Calu3 (cell line): ENCODE measurements at regions not wholly inside any gene's neighbourhood (a gene's known extent, or its start where the extent isn't known, plus 50 kb on each side); places are given as distances from the start of the nearest gene placed in this dataset.

Source experiments
- BruUV-seq: library from RNA; stranded (reverse); fragments of 400-500 nt; replicated peaks from 2 replicates; lab custom pipeline; 2021; lab: Mats Ljungman, UMichigan
- CTCF ChIA-PET: fragments of 300-600 bp; sonication (Branson Sonifier 250); formaldehyde crosslinking; loops from one replicate; lab custom pipeline; 2022; ENCODE audit warnings: antibody characterized with exemption; lab: Charles Lee
- DNase-seq: peaks from one replicate; pipeline ENCODE4 v3.0.0; 2022
- H3K27ac Mint-ChIP-seq: one replicate; pipeline ENCODE4 v1.8.0; 2022; ENCODE audit warnings: mixed read lengths; ENCODE audit not compliant: unreplicated experiment
- H3K27me3 Mint-ChIP-seq: one replicate; pipeline ENCODE4 v1.8.0; 2022; ENCODE audit warnings: mixed read lengths; ENCODE audit not compliant: unreplicated experiment
- H3K36me3 Mint-ChIP-seq: one replicate; pipeline ENCODE4 v1.8.0; 2022; ENCODE audit warnings: mild to moderate bottlenecking, moderate library complexity, mixed read lengths; ENCODE audit not compliant: insufficient read depth, unreplicated experiment
- H3K4me1 Mint-ChIP-seq: one replicate; pipeline ENCODE4 v1.8.0; 2022; ENCODE audit warnings: mild to moderate bottlenecking, low read depth, mixed read lengths; ENCODE audit not compliant: unreplicated experiment
- H3K4me3 Mint-ChIP-seq: one replicate; pipeline ENCODE4 v1.8.0; 2022; ENCODE audit warnings: mild to moderate bottlenecking, low read depth, moderate library complexity, mixed read lengths; ENCODE audit not compliant: unreplicated experiment
- H3K9me3 Mint-ChIP-seq: one replicate; pipeline ENCODE4 v1.8.0; 2022; ENCODE audit warnings: low read depth, mixed read lengths; ENCODE audit not compliant: unreplicated experiment
- CTCF ChIP-seq: fragments of 200-600 bp; IDR thresholded peaks from one replicate; pipeline ENCODE4 v1.8.0; 2022; ENCODE audit warnings: antibody characterized with exemption; ENCODE audit not compliant: unreplicated experiment
- intact Hi-C: fragments of 100-400 bp; cut with micrococcal nuclease; formaldehyde crosslinking; loops from one replicate; pipeline ENCODE4 v1.10.0; 2022; ENCODE audit not compliant: unreplicated experiment

- H3K27ac Mint-ChIP-seq = no peak overlapping the region
- CTCF ChIA-PET = no interaction called here
- intact Hi-C loops = no loop called here
- no peak for TF ChIP-seq CTCF
- no peaks in the 10 kb centered on the region for H3K9me3 Mint-ChIP-seq
- no peaks in the 10 kb centered on the region for H3K4me1 Mint-ChIP-seq
- DNase-seq = no peak
- BruUV-seq = no TSS peak
- H3K27me3 Mint-ChIP-seq = no peaks in the 10 kb centered on the region
- H3K36me3 Mint-ChIP-seq = no peaks in the 10 kb centered on the region
- no peak overlapping the region for H3K4me3 Mint-ChIP-seq
Measured at GRCh38 chr4:64712590-64712989, 303.3 kb upstream of the TECRL start.

- intact Hi-C loops = no loop called here
- H3K9me3 Mint-ChIP-seq = no peaks in the 10 kb centered on the region
- no peak overlapping the region for H3K27ac Mint-ChIP-seq
- CTCF ChIA-PET = no interaction called here
- no peak overlapping the region for H3K4me3 Mint-ChIP-seq
- TF ChIP-seq CTCF = no peak
- no peak for DNase-seq
- no peaks in the 10 kb centered on the region for H3K36me3 Mint-ChIP-seq
- H3K27me3 Mint-ChIP-seq = no peaks in the 10 kb centered on the region
- no TSS peak for BruUV-seq
- H3K4me1 Mint-ChIP-seq = no peaks in the 10 kb centered on the region
Measured at GRCh38 chr4:64705989-64706388, 296.7 kb upstream of the TECRL start.

GRCh38 chr4:64698171-64698570 lies 288.9 kb upstream of the TECRL start:
- Mint-ChIP-seq H3K36me3 (no peaks in the 10 kb centered on the region), H3K27ac (no peak overlapping the region), H3K27me3 (no peaks in the 10 kb centered on the region), H3K9me3 (peaks cover 4% of the 10 kb centered on the region), H3K4me1 (no peaks in the 10 kb centered on the region), H3K4me3 (no peak overlapping the region)
- intact Hi-C loops = no loop called here
- TF ChIP-seq CTCF = no peak
- BruUV-seq = no TSS peak
- no peak for DNase-seq
- CTCF ChIA-PET = no interaction called here

- Mint-ChIP-seq H3K36me3 (no peaks in the 10 kb centered on the region), H3K27ac (no peak overlapping the region), H3K4me1 (no peaks in the 10 kb centered on the region), H3K9me3 (no peaks in the 10 kb centered on the region), H3K27me3 (no peaks in the 10 kb centered on the region), H3K4me3 (no peak overlapping the region)
- intact Hi-C loops = no loop called here
- no peak for DNase-seq
- TF ChIP-seq CTCF = no peak
- CTCF ChIA-PET = interaction anchor here (0.6 kb wide), 1 partner anchor 1402 kb away, joined by 4 read pairs; no protein-coding TSS in a partner anchor
- no TSS peak for BruUV-seq
Measured at GRCh38 chr4:64682946-64683345, 273.7 kb upstream of the TECRL start.
